ENCODE measurements at regions not wholly inside any gene's neighbourhood (a gene's known extent, or its start where the extent isn't known, plus 50 kb on each side); places are given as distances from the start of the nearest gene placed in this dataset.

DNA sequence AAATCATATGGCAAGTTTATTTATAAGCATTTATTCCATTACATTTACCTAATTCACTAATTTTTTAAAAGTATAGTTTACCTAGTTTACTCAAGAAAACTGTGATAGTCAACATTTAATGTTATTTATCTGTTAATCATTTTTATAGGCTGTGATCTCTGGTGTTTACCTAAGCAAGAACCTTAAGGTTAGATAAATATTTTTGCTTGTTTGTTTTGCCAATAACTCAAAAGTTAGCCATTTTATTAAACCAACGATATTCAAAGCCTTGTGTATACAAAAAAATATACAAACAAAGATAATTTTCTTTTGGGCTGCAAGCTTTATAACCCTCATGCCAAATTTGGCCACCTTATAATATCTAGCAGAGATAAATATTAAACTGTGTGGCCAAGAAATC, 157.3 kb downstream of the SLCO1B3 start:
- Mint-ChIP-seq H3K4me1 (ENCODE audit: unreplicated experiment) (no peaks in the 10 kb centered on the region), H3K27me3 (ENCODE audit: unreplicated experiment) (peaks cover 3% of the 10 kb centered on the region), H3K4me3 (ENCODE audit: unreplicated experiment) (no peak overlapping the region), H3K9me3 (ENCODE audit: unreplicated experiment) (no peaks in the 10 kb centered on the region), H3K36me3 (ENCODE audit: unreplicated experiment) (no peaks in the 10 kb centered on the region), H3K27ac (ENCODE audit: unreplicated experiment) (no peak overlapping the region)
- no peak for DNase-seq (ENCODE audit: extremely low spot score, unreplicated experiment)
- TF ChIP-seq CTCF (IDR thresholded peaks at IDR 0.05): no peak

DNA sequence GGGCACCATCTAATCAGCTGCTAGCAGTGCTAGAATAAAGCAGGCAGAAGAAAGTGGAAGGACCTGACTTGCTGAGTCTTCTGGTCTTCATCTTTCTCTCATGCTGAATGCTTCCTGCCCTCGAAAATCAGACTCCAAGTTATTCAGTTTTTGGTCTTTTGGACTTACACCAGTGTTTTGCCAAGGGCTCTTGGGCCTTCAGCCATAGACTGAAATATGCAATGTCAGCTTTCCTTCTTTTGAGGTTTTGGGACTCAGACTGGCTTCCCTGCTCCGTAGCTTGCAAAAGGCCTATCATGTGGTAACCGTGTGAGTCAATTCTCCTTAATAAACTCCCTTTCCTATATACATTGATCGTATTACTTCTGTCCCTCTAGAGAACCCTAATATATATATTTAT, 159.3 kb downstream of the SLCO1B3 start:
- no peak for TF ChIP-seq CTCF (IDR thresholded peaks at IDR 0.05)
- no peaks in the 10 kb centered on the region for H3K4me1 Mint-ChIP-seq (ENCODE audit: unreplicated experiment)
- H3K27ac Mint-ChIP-seq (ENCODE audit: unreplicated experiment): no peak overlapping the region
- no peak for DNase-seq (ENCODE audit: extremely low spot score, unreplicated experiment)
- no peaks in the 10 kb centered on the region for H3K27me3 Mint-ChIP-seq (ENCODE audit: unreplicated experiment)
- no peaks in the 10 kb centered on the region for H3K9me3 Mint-ChIP-seq (ENCODE audit: unreplicated experiment)
- H3K36me3 Mint-ChIP-seq (ENCODE audit: unreplicated experiment): no peaks in the 10 kb centered on the region
- no peak overlapping the region for H3K4me3 Mint-ChIP-seq (ENCODE audit: unreplicated experiment)

- Mint-ChIP-seq H3K27ac (ENCODE audit: unreplicated experiment) (no peak overlapping the region), H3K27me3 (ENCODE audit: unreplicated experiment) (peaks cover 2% of the 10 kb centered on the region), H3K4me1 (ENCODE audit: unreplicated experiment) (no peaks in the 10 kb centered on the region), H3K9me3 (ENCODE audit: unreplicated experiment) (no peaks in the 10 kb centered on the region), H3K36me3 (ENCODE audit: unreplicated experiment) (no peaks in the 10 kb centered on the region), H3K4me3 (ENCODE audit: unreplicated experiment) (no peak overlapping the region)
- TF ChIP-seq CTCF (IDR thresholded peaks at IDR 0.05): no peak
- DNase-seq (ENCODE audit: extremely low spot score, unreplicated experiment): no peak
Measured at GRCh38 chr12:20985399-20985798, 145.6 kb upstream of the SLCO1B1 start.

DNA sequence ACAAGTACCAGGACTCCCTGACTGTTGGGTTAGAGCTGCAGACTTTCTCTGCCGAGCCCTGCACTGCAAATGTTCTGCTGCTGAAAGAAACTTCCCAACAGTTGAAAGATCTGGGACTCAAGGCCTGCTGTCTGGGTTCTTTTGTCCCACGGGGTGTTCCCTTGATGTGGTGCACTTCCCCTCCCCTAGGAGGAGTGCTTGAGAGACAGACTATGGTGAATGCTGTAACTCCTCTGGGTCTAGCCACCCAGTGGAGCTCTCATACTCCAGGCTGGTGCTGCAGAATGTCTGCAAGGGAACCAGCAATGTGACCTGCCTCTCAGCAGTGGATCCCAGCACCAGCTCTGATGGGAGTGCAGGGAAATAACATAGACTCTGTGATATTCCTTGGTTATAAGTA, 129.2 kb upstream of the SLCO1B1 start:
- H3K27me3 Mint-ChIP-seq (ENCODE audit: unreplicated experiment): peaks cover 5% of the 10 kb centered on the region
- DNase-seq (ENCODE audit: extremely low spot score, unreplicated experiment): no peak
- H3K27ac Mint-ChIP-seq (ENCODE audit: unreplicated experiment): no peak overlapping the region
- H3K4me3 Mint-ChIP-seq (ENCODE audit: unreplicated experiment): no peak overlapping the region
- H3K4me1 Mint-ChIP-seq (ENCODE audit: unreplicated experiment): no peaks in the 10 kb centered on the region
- H3K36me3 Mint-ChIP-seq (ENCODE audit: unreplicated experiment): no peaks in the 10 kb centered on the region
- H3K9me3 Mint-ChIP-seq (ENCODE audit: unreplicated experiment): peaks cover 5% of the 10 kb centered on the region
- no peak for TF ChIP-seq CTCF (IDR thresholded peaks at IDR 0.05)

DNA sequence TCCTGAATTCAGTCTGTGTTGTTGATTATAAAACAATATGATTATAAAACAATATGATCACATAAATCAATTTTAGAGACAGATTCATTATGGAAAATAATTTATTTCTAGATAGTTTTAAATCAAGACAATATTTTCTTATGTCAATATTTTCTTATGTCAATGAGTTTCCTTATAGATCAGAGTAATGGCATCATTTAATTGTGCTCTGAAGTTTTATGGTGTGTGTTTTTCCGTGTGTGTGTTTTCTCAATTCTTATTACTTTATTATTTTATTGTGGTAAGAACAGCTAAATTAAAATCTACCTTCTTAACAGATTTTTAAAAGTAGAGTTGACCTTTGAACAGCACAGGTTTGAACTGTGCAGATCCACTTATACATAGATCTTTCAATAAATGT, 105.3 kb upstream of the SLCO1B1 start:
- Mint-ChIP-seq H3K36me3 (ENCODE audit: unreplicated experiment) (no peaks in the 10 kb centered on the region), H3K4me1 (ENCODE audit: unreplicated experiment) (no peaks in the 10 kb centered on the region), H3K27me3 (ENCODE audit: unreplicated experiment) (peaks cover 8% of the 10 kb centered on the region), H3K9me3 (ENCODE audit: unreplicated experiment) (no peaks in the 10 kb centered on the region), H3K4me3 (ENCODE audit: unreplicated experiment) (no peak overlapping the region), H3K27ac (ENCODE audit: unreplicated experiment) (no peak overlapping the region)
- DNase-seq (ENCODE audit: extremely low spot score, unreplicated experiment): no peak
- TF ChIP-seq CTCF (IDR thresholded peaks at IDR 0.05): no peak
